Progenitor cell of endocrine pancreas (in vitro differentiated cells): ENCODE measurements at regions not wholly inside any gene's neighbourhood (a gene's known extent, or its start where the extent isn't known, plus 50 kb on each side); places are given as distances from the start of the nearest gene placed in this dataset.

Source experiments
- DNase-seq: peaks from one replicate; pipeline ENCODE4 v3.0.0; 2021; ENCODE audit warnings: low spot score; ENCODE audit not compliant: unreplicated experiment
- H3K27ac Mint-ChIP-seq: 2 replicates; pipeline ENCODE4 v1.8.0; 2021; ENCODE audit warnings: mild to moderate bottlenecking, moderate library complexity, mixed read lengths
- H3K27me3 Mint-ChIP-seq: 2 replicates; pipeline ENCODE4 v1.8.0; 2021; ENCODE audit warnings: mixed read lengths
- H3K36me3 Mint-ChIP-seq: 2 replicates; pipeline ENCODE4 v1.8.0; 2022; ENCODE audit warnings: mixed read lengths; ENCODE audit not compliant: insufficient read depth
- H3K4me1 Mint-ChIP-seq: 2 replicates; pipeline ENCODE4 v1.8.0; 2021; ENCODE audit warnings: low read depth, mixed read lengths
- H3K4me3 Mint-ChIP-seq: 2 replicates; pipeline ENCODE4 v1.8.0; 2021; ENCODE audit warnings: low read depth, mild to moderate bottlenecking, moderate library complexity, mixed read lengths
- H3K9me3 Mint-ChIP-seq: 2 replicates; pipeline ENCODE4 v1.8.0; 2021; ENCODE audit warnings: low read depth, mixed read lengths
- TF ChIP-seq, protein P1 (sequence below): fragments of 200-600 bp; sonication (generic); IDR thresholded peaks from one replicate; pipeline ENCODE4 v1.5.0; 2021; ENCODE audit warnings: antibody characterized with exemption, mild to moderate bottlenecking; ENCODE audit not compliant: unreplicated experiment

DNA sequence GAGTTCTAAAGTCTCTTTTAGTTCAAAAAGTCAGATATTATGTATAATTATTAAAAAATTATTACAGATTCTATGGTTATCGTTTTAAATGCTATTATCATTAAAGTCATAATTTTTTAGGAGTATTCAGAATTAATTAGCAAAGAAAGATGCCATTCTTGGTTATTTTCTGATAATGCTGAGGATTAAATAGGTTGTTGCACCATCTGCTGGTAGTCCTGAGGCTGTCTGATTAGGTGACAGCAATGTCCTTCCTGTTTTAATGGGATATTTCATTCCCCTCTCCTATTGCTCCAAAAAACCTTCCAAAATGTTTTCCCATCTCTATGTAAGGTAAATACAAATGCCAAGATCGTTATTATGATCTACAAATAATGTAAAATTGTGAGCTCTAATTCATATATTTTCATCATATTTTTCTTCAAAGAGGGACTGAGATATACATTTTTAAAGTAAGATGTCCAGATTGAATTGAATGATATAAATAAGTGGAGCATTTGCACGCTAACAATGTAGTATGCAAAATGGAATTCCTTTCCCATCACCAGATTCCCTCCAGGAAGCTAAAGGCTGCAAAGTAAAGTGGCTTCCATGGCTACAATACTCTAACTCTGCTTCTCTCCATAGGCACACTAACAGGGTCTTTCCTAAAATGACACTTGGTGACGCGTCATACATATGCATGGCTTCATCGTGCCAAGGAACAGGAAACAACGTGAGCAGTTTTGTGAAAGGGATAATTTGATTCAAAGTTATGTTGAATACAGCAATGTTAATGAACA lies 58.8 kb upstream of the AKR1E2 start:
- Mint-ChIP-seq H3K36me3 (no peaks in the 10 kb centered on the region), H3K27me3 (peaks cover 3% of the 10 kb centered on the region), H3K9me3 (no peaks in the 10 kb centered on the region), H3K27ac (no peak overlapping the region), H3K4me3 (no peak overlapping the region), H3K4me1 (peaks cover 5% of the 10 kb centered on the region)
- TF ChIP-seq, protein P1, sequence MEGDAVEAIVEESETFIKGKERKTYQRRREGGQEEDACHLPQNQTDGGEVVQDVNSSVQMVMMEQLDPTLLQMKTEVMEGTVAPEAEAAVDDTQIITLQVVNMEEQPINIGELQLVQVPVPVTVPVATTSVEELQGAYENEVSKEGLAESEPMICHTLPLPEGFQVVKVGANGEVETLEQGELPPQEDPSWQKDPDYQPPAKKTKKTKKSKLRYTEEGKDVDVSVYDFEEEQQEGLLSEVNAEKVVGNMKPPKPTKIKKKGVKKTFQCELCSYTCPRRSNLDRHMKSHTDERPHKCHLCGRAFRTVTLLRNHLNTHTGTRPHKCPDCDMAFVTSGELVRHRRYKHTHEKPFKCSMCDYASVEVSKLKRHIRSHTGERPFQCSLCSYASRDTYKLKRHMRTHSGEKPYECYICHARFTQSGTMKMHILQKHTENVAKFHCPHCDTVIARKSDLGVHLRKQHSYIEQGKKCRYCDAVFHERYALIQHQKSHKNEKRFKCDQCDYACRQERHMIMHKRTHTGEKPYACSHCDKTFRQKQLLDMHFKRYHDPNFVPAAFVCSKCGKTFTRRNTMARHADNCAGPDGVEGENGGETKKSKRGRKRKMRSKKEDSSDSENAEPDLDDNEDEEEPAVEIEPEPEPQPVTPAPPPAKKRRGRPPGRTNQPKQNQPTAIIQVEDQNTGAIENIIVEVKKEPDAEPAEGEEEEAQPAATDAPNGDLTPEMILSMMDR = peak; percentile 76
- no peak for DNase-seq

DNA sequence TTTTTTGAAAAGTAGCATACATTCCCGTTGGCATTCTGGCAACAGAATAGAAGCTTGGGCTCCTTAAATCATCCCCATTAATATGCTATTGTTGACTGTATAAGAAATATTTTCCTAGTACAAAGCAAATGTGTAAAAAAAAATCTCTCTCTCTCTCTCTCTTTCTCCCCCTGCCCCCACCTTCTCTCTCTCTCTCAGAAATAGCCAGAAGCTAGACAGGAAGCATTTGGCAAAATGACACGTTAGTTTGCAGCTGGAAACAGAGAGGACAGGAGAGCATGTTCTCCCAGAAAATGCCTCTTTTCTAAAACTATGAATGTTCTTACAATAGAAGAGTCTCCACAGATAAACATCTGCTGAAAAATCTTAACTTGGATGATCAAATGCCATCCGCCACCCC lies 59.6 kb upstream of the AKR1E2 start:
- Mint-ChIP-seq H3K4me1 (peaks cover 5% of the 10 kb centered on the region), H3K9me3 (no peaks in the 10 kb centered on the region), H3K27me3 (peaks cover 3% of the 10 kb centered on the region), H3K27ac (no peak overlapping the region), H3K36me3 (no peaks in the 10 kb centered on the region), H3K4me3 (no peak overlapping the region)
- TF ChIP-seq, protein P1 = no peak
- DNase-seq = no peak

DNA sequence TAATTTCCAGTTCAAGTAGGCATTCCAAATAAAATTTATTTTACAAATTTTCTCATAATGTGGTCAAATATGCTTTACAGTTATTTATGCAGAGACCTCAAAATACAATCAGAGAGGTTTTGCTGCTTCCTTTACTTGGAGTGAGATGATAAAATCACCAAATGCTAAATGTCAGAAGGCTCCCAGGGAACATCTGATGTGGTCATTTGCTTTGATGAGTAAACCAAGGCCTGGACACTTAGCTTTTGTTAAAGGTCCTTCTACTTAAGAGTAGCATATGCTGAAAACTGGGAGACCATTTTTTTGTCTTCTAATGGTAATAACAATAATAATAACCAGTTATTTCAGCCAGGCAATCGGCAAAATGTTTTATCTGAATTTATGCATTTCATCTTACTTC lies 60.6 kb upstream of the AKR1E2 start:
- H3K27ac Mint-ChIP-seq = no peak overlapping the region
- TF ChIP-seq, protein P1 = no peak
- no peak for DNase-seq

DNA sequence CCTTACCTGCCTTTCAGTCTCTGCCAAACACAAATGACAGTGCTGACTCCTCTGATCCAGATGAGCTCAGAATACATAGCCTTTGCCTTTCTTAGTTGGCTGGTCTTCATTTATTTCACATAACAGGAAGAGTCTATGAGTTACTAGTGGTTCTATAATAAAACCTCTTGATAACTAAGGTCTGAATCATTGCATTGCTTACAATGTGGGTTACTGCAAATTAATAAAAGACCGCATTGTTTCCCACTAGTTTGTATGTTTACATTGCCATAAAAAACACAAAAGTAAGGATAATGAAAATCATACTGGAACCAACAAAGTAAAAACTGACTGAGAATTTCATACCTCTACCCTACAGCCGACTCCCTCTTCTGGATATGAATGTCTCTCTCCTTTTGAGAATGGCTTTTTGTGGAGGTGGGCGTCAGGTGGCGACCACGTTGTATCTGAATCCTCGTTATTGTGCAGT lies 62.0 kb upstream of the AKR1E2 start:
- Mint-ChIP-seq H3K36me3 (no peaks in the 10 kb centered on the region), H3K4me1 (peaks cover 2% of the 10 kb centered on the region), H3K4me3 (no peak overlapping the region), H3K9me3 (no peaks in the 10 kb centered on the region), H3K27ac (no peak overlapping the region), H3K27me3 (peaks cover 3% of the 10 kb centered on the region)
- TF ChIP-seq, protein P1 = no peak
- DNase-seq = no peak

More for the DNA sequence above, 60.6 kb upstream of the AKR1E2 start:
- H3K36me3 Mint-ChIP-seq = no peaks in the 10 kb centered on the region
- H3K4me1 Mint-ChIP-seq = peaks cover 2% of the 10 kb centered on the region
- H3K4me3 Mint-ChIP-seq = no peak overlapping the region
- no peaks in the 10 kb centered on the region for H3K9me3 Mint-ChIP-seq
- peaks cover 3% of the 10 kb centered on the region for H3K27me3 Mint-ChIP-seq

DNA sequence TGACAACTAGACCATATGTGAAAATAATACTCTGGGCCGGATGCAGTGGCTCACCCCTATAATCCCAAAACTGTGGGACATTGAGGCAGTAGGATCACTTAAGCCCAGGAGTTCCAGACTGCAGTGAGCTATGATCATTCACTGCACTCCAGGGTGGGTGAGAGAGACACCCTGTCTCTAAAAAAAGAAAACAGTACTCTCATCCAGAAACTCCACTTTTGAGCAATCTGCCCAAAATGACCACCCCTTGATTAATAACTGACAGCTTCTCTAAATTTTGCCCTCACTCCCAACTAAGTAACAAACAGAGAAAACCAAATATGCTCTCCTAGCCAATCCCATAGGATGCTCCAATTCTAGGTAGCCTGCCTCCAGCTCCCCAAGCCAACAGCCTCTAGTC lies 62.5 kb upstream of the AKR1E2 start:
- Mint-ChIP-seq H3K4me1 (peaks cover 2% of the 10 kb centered on the region), H3K27ac (no peak overlapping the region), H3K9me3 (no peaks in the 10 kb centered on the region), H3K27me3 (peaks cover 3% of the 10 kb centered on the region), H3K36me3 (no peaks in the 10 kb centered on the region), H3K4me3 (no peak overlapping the region)
- no peak for DNase-seq
- TF ChIP-seq, protein P1 = no peak
